DMS53 (cell line): ENCODE measurements at regions not wholly inside any gene's neighbourhood (a gene's known extent, or its start where the extent isn't known, plus 50 kb on each side); places are given as distances from the start of the nearest gene placed in this dataset.

Experiments used
- DNase-seq: peaks from one replicate; lab custom pipeline; 2025; lab: John Stamatoyannopoulos, UW

- peak; percentile 90 for DNase-seq
These were observed 276.1 kb upstream of the NEBL start for GRCh38 chr10:21172930-21173801.

- peak; percentile 90 for DNase-seq
These were observed 275.4 kb upstream of the NEBL start for GRCh38 chr10:21172542-21172929.

GRCh38 chr10:21171936-21172541 is 274.9 kb upstream of the NEBL start:
- peak; percentile 98 for DNase-seq

DNA sequence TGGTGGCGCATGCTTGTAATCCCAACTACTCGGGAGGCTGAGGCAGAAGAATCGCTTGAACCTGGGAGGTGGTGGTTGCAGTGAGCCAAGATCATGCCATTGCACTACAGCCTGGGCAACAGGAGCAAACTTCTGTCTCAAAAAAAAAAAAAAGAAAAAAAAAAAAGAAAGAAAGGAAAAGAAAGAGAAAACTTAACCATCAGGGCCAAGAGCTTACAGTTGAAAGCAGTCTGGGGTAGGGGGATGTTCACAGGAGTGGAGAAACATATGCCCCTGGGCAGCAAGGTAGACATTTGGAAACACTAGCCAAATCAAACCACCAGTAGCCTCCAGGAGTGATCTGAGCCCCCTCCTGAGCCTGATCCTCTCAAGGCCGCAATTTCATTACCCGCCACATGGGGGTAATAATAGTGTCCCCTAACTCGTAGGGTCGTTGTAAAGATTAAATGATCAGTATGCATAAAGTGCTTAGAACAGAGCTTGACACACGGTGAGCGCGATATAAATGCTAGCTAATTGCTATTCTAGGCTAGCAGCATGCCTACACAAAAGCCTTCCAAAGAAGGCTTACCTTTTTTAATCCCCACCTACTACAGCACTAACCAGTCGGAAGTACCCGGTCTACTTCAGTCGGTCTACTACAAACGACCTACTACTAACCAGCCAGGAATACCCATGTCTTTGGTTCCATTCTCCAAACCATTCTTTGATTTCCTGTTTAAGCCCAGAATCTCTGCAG is 274.3 kb upstream of the NEBL start:
- peak; percentile 52 for DNase-seq

DNA sequence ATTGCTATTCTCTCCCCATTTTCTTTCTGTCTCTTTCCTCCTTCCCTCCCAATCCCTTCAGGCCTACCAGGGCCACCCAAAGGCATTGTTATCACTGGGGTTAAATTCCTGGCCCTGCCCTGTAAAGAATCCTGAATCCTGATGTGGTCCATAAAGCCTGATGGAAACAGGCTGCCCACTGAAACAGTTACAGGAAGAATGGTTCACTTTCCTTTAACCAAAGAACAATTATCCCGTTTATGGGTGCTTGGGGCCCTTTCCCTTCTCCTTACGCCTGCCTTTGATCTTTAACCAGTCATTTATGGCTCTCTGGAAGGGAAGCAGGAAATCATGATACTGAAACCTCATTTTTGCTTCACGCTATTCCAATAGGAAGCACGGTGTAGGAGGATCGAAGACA is 273.1 kb upstream of the NEBL start:
- no peak for DNase-seq

DNA sequence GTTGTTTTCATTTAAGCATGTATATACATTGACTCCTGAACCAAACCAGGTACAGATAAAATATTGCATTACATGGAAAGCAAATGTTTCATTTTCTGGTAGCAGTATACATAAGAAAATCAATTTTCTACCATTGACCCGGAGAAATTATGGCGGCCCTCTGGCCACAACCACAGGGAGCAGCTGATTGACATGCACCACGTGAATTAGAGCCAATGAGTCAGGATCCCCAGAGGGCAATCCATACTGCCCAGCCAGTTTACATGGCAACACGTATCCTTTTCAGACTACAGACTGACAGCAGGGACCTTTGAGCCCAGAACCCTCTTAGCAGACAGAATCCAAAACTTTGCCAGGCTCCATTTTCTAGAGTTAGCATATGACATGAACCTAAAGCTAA is 272.2 kb upstream of the NEBL start:
- DNase-seq: no peak

DNA sequence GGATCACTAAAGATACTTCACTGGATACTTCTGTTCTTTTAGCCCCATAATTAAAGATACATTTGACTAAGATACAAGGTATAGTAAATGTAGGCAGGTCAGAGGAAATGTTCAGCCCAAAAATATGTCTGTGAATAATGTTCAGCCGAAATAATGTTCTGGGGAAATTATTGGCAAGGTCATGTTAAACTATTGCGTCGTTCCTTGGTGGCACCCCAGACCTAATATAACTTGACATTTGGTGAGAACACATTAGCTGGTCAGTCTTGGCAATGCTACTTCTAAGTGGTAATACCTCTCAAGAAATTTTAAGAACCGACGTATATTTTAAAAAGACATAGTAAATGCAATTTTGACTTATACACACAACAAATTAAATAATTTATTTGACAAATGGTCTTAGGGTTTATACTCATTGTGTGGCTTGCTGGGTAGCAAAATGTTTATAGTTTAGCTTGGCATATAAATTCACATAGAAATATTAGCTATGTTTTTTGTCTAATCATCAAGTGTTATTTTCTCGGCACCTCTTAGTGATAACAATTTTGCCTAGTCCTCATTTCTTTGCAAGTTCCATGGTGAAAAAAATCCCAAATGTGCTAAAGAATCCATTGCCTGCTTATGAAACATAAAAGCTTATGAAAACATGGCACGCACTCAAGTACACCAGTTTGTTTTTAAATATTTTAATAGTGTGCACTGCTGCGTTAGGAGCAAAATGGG is 270.3 kb upstream of the NEBL start:
- DNase-seq: peak; percentile 52

DNA sequence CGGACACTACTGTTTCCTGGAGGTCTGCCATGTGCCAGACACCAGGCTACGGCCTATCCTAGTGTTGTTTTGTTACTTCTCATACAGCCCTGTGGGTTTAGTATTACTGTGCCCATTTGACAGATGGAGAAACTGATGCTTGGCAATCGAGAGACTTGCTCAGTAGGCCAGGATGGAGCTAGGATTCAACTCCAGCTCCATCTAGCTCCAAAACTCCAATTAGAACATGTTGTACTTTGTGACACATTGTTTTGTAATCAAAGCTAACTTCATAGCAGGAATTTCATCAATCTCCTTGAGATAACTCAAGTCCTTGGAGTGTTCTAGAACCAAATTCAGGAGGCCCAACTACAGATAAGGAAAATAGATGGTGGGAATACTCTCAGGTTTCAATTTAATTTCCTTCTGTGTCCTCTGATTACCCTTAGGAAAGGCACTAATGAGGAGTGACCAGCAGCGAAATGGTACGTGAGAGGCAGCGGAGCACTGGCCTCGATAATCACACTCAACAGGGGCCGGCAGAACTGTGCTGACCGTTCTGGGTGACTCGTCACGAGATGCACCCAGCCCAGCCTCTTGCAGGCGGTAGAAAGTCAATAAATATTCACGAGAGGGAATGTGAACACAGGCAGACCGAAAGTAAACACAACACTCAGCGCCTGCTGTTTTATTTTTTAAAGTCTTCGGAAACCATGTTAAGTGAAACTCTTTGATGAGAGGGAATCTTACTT is 269.6 kb upstream of the NEBL start:
- DNase-seq: peak; percentile 90

GRCh38 chr10:21165489-21165888 is 268.4 kb upstream of the NEBL start:
- DNase-seq: no peak

- no peak for DNase-seq
These were observed 267.6 kb upstream of the NEBL start for GRCh38 chr10:21164687-21165086.

- DNase-seq: no peak
These were observed 265.8 kb upstream of the NEBL start for GRCh38 chr10:21162948-21163347.

GRCh38 chr10:21161647-21162046 is 264.5 kb upstream of the NEBL start:
- DNase-seq: no peak

- DNase-seq: no peak
These were observed 264.0 kb upstream of the NEBL start for GRCh38 chr10:21161090-21161625.

GRCh38 chr10:21160116-21160515 is 263.0 kb upstream of the NEBL start:
- peak; percentile 92 for DNase-seq

GRCh38 chr10:21159669-21160068 is 262.6 kb upstream of the NEBL start:
- peak; percentile 74 for DNase-seq

DNA sequence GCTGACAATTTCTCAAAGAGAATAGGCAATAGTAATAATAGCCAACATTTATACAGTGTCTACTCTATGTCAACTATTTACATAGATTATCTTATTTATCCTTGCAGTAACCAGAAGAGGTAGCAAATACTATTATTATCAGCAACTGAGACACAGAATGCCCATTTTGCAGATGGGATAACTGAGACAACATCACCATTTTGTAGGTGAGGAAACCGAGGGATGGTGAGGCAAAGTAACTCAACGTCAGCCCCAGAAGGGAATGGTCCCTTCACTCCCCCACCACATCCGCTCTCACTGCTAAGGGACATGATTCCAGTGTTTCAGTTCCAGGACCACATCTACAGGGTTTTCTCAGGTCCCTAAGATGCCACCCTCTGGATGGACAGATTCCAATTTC is 261.2 kb upstream of the NEBL start:
- no peak for DNase-seq

DNA sequence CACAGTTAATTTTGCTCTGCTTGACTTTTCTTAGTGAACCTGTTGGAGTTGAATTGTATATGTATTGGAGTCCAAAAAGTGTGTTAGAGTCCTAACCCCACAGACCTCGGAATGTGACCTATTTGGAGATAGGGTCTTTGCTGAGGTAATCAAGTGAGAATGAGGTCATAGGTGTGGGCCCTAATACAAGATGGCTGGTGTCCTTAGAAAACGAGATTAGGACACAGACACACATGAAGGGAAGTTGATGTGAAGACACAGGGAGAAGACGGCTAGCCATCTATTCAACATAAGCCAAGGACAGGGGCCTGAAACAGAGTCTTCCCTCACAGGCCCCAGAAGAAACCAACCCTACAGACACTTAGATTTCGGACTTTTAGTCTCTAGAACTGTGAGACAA is 260.6 kb upstream of the NEBL start:
- no peak for DNase-seq

DNA sequence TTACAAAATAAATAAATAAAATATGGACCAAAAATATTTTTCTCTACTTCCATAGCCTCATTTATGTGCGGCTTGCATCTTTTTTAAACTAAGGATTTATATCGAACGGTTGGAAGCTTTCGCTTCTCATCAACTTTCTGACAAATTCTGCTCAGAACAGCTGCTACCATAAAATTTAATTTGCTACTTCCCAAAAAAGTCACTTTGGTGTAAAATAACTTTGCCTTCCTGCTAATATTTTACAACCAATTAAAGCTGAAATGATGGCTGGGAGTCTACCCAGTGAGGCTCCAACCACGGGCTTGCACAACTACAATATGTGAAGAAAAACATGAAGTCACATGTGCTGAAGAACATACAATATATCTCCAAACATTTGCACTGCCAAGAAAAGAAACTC is 253.1 kb upstream of the NEBL start:
- no peak for DNase-seq

GRCh38 chr10:21146436-21146789 is 249.3 kb upstream of the NEBL start:
- DNase-seq: peak; percentile 36

DNA sequence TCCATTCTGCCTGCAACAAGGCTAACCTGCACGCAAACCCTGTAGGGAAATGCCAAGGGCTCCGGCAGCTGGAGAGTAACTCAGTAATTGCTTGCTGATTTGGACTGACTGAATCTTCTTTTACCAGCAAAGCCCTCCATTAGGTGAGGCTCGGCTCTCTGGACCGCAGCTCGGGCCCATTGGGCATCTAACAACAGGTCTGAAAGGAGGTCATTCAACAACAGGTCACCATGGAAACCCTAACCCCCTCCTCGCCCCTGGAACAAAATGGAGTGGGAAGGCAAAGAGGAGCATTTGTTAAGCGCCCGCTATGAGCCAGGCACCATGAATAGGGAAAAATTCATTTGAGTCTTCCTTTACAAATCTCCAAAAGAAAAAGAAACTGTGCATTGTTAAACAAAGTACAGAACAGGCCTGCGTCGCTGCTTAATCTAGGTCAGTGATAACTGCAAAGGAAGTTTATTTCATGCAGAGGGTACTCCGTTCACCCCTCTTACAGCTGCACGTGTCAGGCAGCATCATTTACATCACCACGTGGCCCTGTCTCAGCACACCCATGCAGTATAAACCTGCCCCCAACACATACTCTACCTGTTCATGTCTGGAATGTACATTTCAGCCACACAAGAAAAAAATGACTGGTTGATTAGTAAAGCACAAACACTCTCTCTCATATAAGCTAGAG is 248.8 kb upstream of the NEBL start:
- no peak for DNase-seq

DNA sequence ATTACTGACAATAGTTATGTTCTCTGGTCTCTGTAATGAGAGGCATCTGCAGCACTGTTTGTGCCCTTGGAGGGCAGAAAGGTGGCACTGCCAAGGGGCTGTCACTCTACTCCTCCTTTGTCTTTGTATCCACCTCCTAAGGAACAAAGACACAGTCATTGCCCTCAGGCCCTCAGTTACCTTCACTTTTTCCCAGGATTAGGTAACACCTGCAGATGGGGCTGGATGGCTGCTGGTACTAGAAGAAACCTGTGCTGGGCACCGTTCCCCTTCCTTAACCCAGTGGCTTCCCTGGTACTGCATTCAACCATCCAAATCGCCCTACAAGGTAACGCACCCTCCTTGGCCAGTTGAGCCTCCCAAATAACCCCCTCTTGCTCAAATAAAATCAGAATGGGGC is 246.9 kb upstream of the NEBL start:
- DNase-seq: no peak
